ENCODE measurements at regions not wholly inside any gene's neighbourhood (a gene's known extent, or its start where the extent isn't known, plus 50 kb on each side); places are given as distances from the start of the nearest gene placed in this dataset.
"Not testable (repeated sequence)": the region's sequence is repeated elsewhere in the genome, so short reads cannot be mapped to it uniquely, and the experiment has no call there.

DNA sequence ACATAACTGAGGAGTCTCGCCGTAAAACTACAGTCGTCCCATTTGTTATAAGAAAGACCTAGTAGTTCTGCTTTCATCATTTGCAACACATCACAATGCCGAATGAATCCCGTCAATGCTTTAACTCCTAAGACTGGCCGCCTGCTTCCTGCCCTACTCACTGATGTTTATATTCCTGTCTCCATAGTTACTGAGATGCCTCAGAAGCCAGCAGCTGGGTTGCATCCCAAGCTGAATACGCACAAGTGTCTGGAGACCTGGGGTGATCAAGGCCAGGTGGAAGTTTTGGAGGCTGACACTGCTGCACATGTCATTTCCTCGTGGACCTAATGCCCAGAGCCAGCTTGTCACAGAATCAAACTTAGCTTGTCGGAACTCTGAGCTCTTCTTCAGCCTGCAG, 95.2 kb upstream of the UBE2E1 start:
- DNase-seq: peak; percentile 9

DNA sequence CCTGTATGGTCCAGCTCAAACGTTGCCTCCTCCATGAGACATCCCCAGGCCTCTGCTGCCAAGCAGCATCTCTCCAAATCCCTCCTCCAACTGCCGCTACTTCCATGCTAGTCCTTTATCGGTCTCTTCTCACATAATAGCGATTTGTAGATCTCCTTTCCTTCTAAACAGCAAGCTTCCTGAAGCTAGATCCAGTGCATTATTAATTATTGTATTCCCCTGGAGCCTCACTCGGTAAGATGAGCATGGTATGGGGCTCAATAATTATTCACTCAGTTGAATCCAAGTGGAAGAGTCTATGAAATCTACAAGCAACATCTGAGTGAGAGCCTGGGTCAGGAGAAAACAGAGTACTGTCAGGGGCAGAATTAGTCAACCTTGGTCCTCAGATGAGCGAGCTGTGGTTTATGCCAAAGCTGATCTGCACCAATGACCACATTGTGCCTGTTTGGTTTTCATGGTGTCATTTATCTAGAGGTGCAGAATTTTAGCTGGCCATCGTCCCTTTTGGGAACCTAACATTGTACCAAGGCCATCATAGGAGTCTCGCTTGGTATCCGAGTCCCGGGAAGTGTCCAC, 93.8 kb upstream of the UBE2E1 start:
- no peak for DNase-seq

DNA sequence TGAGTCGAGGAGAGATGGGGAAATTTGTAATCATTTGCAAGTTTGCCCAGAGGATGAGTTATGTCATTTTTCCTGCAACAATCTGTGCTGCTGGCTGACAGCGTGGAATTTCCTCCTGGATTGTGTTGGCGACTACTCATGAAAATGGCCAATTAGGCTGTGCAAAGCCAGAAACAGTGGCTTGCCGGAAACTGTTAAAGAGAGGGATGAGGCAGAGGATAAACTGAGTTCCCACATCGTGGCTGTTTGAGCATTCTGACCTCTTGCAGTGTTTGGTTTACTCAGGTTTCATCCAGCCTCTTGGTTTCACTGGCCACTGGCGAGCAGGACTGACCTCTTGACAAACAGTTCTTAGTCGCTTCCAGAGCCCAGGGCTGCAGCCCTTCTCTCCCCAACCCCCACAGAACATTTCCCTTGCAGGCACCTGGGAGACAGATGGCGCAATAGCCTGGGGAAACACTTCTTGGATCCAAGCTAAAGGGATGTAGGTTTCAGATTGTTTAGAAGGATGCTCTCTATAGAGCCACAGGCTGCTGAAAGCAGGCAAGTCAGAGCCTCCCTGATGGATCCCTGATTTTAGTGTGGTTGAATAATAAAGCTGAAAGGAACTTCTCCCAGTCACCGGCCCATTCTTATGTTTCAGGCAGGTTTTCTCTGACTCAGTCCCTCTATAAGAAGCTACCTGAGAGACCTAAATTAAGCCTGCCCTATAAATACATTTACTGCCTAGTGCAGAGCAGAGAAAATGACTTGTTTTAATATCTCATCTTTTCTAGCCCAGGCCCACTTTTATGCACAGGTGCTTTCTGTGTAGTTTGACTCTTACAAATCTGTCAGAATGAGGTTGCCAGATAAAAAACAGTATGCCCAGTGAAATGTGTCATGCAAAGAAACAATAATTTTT, 92.8 kb upstream of the UBE2E1 start:
- DNase-seq: peak; percentile 42

DNA sequence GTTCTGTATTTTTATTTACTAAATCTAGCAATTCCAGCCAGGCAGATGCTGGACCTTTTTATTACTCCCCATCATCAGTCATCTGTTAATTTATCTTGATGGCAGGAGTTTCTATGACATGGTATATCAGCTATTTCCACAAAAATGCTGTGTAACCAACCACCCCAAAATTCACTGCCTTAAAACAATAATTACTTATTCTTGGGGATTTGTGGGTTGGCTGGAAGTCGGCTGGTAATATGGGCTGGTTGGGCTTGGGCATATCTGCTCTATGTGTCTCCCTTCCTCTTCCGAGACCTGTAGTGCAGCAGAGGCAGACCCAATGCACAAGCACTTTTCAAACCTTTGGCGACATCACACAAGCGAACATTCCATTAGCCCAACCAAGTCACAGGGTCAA, 92.1 kb upstream of the UBE2E1 start:
- DNase-seq: no peak

DNA sequence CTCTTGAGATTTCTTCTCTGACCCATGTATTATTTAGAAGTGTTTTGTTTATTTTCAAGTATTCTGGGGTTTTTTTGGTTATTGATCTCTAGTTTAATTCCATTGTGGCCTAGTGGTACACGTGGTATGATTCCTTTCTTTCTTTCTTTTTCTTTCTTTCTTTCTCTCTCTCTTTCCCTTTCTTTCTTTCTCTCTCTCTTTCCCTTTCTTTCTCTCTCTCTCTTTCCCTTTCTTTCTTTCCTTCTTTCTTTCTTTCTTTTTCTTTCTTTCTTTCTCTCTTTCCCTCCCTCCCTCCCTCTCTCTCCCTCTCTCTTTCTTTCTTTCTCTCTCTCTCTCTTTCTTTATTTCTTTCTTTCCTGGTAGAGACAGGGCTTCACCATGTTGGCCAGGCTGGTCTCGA, 85.7 kb upstream of the UBE2E1 start:
- no peak for DNase-seq

DNA sequence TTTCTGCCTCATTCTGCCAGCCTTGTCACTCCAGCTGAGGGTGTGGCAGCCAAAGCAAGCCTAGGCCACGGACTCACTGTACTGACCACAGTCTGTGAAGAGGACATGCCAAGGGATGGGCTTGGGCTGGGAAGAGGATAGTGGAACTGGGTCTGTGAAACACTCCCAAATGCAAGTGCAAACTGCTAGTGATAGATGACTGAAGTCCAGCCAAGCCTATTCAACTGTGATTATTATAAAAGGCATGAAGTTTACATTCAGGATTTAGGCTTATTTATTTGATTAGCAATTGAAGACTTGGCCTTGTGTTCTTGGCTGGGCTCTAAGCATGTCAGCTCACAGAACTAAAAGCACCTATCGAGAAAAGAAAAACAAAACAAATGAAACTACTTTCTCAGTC, 84.9 kb upstream of the UBE2E1 start:
- DNase-seq: no peak

DNA sequence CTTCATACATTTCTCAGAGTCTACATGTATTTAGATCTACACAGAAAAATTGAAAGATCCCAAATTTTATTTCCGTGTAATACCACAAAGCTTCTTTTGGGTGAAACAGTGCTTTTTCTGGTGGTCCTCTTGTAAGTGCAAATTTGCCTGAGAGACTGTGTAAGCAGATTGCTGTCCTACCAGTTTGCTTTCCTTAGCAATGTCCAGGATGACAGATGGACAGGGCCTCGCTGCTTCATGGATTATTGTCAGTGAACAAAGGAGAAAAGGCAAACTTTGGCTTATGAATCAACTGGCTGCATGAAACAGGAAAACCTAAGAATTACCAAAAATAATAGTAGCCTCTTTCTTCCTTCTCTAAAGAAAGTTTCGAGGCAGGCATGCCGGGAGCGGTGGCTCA, 82.6 kb upstream of the UBE2E1 start:
- DNase-seq: no peak

DNA sequence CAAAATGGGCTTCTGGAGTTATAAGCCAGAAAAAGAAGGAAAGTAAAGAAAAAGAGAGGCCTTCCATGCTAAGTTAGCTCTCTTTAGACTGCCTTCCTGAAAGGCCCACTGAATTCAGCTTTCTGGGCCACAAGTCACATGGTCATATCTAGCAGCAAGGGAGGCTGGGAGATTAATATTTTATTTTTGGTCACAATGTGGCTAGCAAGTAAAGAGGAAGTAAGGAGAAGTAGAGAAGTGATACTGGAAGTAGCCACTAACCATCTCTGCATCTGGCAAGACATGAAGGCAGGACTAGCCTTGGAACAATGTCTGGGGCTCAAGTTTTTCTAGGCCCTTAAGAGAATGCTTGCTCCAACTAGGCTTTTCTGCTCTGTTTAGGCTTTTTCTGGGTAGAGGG, 81.8 kb upstream of the UBE2E1 start:
- no peak for DNase-seq

DNA sequence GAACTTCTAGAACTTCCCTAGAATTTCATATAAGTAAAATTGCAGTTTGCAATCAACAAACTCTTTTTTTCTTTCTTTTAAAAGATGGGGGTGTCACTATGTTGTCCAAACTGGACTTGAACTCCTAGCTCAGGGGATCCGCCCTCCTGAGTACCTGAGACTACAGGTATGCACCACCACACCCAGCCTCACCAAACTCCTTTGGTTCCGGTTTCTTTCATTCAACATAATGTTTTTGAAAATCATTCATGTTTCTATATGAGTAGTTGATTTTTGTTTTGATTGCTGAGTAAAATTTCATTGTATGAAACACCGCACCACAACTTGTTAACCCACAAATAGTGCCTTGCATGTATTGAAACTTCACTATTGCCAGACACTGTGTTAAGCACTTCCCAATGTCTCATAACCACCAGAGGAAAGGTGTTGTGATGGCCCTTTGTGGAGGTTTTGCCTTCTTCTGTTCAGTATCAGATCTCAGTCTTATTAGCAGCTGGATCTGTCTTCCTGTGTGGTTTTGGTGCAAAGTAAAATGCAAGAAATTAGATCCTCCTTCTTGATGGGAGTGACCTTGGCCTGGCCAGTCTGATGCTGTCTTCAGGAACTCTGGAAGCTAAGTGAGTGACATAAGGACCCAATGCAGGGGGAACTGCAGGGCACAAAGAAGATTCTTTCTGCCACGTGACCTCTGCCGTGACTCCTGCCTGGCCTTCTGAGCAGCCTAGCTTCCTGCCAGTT, 78.8 kb upstream of the UBE2E1 start:
- DNase-seq: no peak

DNA sequence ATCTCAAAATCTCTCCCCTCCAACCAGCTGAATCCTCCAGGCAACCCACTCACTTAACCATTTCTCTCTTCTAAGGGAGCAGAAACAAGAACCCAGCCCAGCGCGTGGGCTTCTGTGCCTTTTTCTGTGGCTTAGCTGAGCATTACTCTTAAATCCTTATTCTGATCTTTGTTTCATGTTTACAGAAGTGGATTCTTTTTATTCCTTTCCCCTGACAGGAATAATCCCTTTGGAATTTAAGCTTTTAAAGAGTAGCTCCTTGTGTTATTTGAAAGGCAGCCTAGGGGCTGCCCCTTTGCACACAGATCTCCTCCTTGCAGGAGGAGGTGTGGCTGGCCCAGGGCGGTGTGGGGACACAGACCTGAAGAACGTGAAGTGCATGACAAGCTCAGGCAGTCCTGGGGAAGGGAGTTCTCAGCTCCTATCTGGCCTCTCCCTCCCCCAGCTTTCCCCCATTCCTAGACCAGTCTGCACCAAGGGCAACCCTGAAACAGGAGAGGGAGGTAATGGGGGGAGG, 77.1 kb upstream of the UBE2E1 start:
- no peak for DNase-seq

DNA sequence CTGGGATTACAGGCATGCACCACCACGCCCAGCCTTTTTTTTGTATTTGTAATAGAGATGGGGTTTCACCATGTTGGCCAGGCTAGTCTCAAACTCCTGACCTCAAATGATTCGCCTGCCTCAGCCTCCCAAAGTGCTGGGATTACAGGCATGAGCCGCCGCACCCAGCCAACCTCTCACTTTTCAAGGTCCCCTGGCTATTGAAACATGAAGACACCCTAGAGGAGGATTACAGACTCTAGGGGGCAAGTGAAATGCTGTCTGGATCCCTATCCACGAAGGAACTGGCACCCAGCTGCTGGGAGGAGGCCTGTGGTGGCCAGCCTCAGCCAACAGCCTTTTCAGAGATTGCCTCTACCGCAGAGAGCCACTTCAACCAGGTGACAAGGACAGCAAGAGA, 76.4 kb upstream of the UBE2E1 start:
- not testable (repeated sequence) for DNase-seq

DNA sequence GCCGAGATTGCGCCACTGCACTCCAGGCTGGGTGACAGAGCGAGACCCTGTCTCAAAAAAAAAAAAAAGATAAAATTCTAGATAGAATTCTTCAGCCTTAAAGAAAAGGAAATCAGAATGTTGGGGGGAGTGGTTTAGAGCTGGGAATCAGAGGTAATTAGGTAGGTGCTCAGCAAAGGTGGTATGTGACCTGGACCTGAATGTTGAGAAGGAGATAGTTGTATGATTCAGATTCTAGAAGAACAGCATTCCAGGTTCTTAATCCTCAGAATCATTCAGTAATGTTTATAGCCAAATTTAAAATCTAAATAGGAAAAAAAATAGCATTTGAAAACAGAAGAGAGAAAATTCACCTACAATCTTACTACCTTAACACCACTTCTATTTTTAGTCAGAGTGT, 71.3 kb upstream of the UBE2E1 start:
- DNase-seq: no peak

DNA sequence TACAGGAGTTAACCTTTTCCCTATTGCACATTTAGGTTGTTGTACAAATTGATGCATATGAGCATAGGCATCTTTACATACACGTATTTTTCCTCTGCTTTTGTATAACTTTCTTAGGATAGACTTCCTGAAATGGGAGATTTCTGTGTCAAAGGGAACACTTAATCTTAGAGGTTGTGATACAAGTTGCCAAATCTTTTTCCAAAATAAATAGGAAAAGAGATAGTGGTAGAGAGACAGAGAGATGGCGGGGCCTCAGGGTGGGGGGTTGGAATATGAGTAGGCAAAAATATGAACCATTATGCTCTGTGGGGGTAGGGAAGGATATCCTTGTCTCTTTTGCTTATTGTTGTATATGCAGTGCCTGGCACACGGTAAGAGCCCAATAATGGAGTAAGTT, 70.7 kb upstream of the UBE2E1 start:
- DNase-seq: no peak

DNA sequence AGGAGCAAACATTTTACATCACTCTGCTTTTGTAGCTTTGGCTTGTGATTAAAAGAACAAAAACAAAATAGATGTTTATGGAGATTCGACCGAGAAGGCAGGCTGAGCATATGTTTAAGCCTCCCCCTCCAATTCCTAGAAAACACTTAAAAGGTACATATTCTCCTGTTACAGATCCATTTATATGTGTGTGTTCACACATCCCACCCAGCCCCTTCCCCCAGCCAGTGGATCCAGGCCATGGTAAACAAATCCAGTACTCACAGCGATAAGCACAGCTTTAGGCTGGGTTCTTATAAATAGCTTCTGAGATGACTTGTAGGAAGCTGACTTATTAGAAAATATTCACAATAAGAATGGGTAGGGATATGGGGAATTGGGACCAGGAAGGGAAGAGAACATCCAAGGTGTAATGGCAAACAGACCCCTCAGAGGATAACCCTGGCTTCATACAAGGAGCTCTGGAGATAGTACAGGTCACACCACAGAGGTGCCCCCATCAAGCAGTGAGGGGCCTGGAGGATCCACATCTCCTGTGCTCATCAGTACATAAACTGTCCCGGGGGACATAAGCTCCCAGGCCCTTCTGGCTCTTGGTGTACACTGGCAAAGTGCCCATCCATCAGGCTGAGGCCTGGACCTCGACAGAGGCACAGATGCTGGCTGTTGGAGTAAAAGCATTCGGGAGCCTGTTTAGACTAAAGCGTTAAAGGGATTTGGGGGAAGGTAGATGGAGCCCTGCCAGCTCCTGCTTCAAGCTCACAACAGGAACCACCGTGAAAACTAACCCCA, 70.0 kb upstream of the UBE2E1 start:
- DNase-seq: no peak

DNA sequence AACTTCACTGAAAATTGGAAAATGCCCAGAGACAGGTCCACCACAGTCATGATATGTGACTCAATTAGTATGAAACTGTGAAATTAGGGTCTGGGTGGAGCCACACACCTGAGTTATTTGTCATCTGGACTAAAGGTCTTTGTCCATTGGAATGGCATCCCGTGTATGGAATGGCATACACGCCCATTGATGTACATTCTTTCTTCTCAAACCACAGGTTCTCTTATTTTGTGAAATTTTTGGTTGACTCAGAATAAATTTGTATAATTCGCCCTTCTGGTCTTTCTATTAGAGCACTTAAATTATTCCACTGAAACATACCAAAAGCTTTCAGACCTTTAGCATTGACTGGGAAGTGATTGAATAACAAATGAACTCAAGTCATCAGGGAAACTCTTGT, 66.8 kb upstream of the UBE2E1 start:
- DNase-seq: no peak

DNA sequence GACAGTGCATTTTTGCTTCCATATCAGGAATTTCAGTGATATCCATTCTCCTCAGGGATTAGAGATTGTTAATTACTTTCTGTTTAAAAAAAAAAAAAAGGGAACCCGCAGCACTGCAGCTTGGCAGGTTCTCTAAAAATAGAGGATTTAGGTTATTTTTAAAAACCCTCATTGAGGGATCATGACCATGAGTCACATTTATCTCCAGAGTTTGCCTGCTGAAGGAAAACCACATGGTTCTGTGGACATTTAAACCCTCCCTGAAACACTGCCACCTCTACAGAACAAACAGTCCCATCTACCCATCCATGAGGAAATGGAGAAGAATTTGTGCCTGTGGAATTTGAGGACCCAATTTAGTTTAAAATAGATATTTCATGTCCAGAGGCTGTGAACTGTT, 66.2 kb upstream of the UBE2E1 start:
- DNase-seq: no peak

DNA sequence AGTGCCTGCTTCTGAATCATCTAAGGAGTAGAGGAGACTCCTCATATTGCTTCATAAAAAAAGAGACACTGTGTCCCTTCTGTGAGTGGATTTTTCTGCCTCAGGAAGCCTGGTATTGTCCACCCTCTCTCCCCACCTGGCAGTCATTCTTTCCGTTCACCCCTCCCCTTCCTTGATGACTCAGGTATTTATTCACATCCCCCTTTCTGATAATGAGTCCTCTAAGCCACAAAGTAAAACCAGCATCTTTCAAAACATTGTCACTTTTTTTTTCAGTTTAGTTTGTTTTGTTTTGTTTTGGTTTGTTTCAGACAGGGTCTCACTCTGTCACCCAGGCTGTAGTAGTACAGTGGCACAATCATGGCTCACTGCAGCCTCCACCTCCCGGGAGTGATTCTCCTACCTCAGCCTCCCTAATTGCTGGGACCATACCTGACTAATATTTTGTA, 65.2 kb upstream of the UBE2E1 start:
- DNase-seq: no peak

DNA sequence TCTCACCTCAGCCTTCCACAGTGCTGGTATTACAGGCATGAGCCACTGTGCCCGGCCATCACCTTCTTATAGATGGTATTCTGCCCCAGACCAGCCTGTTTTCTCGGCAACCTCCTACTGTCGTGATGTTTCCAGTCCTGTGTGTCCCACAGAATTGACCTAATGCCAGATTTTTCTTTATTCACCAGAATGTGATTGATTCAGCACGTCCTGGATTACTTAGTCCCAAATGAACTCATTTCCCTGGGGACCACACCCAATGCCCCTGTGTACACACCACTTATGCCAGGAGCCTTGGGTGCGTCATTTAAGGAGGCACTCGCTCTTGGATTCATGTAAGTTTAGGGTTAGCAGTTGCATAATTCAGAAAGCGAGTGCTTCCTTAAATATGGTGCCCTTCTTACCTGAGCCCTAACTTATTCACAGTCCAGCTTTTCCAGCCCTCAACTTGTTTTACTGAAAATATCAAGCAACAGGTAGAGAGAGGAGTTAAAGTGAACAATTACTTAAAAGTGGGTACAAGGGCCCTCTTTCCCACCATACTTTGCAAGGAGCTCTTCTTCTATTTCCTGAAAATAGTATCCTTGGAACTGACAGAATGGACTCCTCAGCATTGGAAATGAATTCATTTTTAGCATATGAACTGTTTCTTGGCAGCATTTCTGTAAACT, 64.6 kb upstream of the UBE2E1 start:
- DNase-seq: no peak

DNA sequence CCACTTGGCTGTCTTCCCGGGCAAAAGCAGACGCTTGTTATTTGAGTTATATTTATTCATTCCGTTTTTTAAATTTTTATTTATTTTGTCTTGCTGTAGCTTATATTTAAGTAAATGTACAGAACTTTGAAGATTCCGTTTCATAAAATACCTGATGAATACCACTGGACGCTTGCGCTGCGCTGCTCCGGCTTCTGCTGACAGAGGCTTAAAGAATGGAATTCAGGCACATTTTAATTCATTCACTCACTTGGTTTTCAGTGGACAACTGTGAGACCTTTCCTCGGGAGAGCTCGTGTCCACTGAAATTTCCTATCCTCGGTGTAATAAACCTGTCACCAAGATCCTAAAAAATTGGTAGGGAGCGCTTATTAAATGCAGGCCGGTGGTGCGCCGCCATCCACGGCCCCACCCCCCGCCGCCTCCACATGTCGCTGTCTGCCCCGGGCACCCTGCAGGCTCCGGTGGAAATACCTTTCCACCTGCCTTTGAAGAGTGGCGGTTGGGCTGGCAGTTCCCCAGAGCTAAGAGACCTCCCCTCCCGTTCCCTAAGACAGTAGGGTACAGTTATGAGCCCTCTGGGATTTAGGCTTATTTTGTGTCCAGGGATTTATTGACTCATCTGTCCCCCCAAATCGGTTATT, 62.5 kb upstream of the UBE2E1 start:
- DNase-seq: no peak

DNA sequence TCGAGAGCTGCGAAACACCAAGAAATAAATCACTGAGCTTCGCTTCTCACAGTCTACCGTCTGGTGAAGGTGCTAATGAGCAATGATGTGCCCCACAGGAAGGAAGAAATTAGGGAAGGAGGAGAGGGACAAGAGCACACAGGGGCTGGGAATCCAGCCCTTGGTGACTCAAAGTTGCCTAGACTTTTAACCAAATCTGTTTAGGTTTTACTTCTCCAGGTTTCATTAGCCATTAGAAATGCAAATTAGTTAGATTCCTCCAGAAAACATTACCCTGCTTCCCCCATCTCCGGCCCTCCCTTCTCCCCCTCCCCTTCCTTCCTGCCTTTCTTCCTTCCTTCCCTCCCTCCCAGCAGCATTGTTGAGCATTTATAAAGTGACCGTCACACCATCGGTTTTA, 59.3 kb upstream of the UBE2E1 start:
- no peak for DNase-seq

DNA sequence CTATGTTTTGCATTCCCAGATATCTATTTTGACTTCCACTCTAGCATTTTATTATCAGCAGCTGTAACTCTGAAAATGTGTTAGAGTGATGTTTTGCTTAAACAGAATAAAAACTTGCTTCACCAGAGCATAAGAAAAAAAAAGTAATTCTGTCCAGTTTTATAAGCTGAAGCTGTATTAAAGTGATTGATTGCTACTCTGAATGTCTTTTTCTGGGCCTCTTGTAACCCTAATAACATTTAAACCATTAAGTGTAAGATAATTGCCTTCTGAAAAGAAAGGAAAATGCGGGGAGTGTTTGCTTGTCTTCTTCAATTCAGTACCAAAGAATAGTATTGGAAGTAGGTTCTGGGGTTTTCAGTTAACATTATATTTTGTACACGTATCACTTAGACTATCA, 57.9 kb upstream of the UBE2E1 start:
- DNase-seq: no peak
